HUES48 (cell line): ENCODE measurements at regions not wholly inside any gene's neighbourhood (a gene's known extent, or its start where the extent isn't known, plus 50 kb on each side); places are given as distances from the start of the nearest gene placed in this dataset.

Source experiments
- H3K27ac ChIP-seq: one replicate; pipeline ENCODE4 v1.7.0; 2013; ENCODE audit warnings: low read depth, low read length, inconsistent platforms
- H3K27me3 ChIP-seq: 2 replicates; pipeline ENCODE4 v1.6.1; 2013; ENCODE audit warnings: mild to moderate bottlenecking, low read length; ENCODE audit not compliant: control insufficient read depth, insufficient read depth
- H3K36me3 ChIP-seq: 2 replicates; pipeline ENCODE4 v1.6.1; 2013; ENCODE audit warnings: low read length; ENCODE audit not compliant: control insufficient read depth, insufficient read depth
- H3K4me1 ChIP-seq: 2 replicates; pipeline ENCODE4 v1.6.1; 2013; ENCODE audit warnings: mild to moderate bottlenecking, low read length; ENCODE audit not compliant: control insufficient read depth, insufficient read depth
- H3K4me3 ChIP-seq: 2 replicates; pipeline ENCODE4 v1.5.1; 2013; ENCODE audit warnings: mild to moderate bottlenecking, low read depth, low read length
- H3K9ac ChIP-seq: 2 replicates; pipeline ENCODE4 v1.6.1; 2013; ENCODE audit warnings: mild to moderate bottlenecking, low read depth, low read length, moderate library complexity
- H3K9me3 ChIP-seq: 2 replicates; pipeline ENCODE4 v1.6.1; 2013; ENCODE audit warnings: low read length; ENCODE audit not compliant: control insufficient read depth, insufficient read depth

DNA sequence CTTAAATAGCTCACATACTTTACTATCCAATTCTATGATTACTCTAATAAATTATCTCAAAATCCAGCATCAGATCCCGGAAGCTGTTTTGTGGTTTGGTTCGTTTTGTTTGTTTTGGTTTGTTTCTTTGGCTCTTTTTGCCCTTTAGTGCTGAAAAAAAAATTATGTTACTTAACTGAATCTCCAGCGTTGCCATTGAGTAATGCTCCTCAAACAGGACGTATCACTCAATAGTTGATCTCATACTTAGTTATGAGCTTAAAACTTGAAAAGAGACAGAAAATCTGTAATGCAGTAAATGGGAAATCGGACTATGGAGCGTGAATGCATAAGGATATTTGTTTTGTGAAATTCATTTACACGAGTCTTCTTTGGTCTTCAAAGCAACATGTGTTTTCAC is 533.8 kb upstream of the TMPRSS15 start:
- H3K9me3 ChIP-seq: no peaks in the 10 kb centered on the region
- H3K36me3 ChIP-seq: no peaks in the 10 kb centered on the region
- H3K9ac ChIP-seq: no peak overlapping the region
- H3K4me1 ChIP-seq: no peaks in the 10 kb centered on the region
- H3K27me3 ChIP-seq: no peaks in the 10 kb centered on the region
- H3K27ac ChIP-seq: no peak overlapping the region
- H3K4me3 ChIP-seq: no peak overlapping the region

DNA sequence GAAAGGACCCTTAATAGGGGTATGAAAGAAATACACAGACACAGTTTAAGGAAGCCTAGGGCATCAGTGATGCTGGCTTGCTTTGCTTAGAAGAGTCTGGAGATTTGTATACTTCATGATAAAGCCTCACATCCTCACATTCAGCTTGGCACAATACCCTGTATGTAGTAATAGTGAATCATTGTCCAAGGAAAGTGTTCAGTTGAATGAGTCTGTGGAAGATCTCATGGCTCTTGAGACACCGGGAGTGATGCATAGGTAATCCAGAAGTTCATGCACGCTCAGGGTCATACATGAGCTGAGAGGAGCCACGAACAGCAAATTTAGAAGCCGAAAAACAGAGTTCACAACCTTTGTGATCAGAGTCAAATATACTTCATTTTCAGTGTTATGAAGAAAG is 537.2 kb upstream of the TMPRSS15 start:
- no peak overlapping the region for H3K27ac ChIP-seq
- no peaks in the 10 kb centered on the region for H3K9me3 ChIP-seq
- H3K4me3 ChIP-seq: no peak overlapping the region
- no peaks in the 10 kb centered on the region for H3K4me1 ChIP-seq
- H3K9ac ChIP-seq: no peak overlapping the region
- H3K36me3 ChIP-seq: no peaks in the 10 kb centered on the region
- no peaks in the 10 kb centered on the region for H3K27me3 ChIP-seq

DNA sequence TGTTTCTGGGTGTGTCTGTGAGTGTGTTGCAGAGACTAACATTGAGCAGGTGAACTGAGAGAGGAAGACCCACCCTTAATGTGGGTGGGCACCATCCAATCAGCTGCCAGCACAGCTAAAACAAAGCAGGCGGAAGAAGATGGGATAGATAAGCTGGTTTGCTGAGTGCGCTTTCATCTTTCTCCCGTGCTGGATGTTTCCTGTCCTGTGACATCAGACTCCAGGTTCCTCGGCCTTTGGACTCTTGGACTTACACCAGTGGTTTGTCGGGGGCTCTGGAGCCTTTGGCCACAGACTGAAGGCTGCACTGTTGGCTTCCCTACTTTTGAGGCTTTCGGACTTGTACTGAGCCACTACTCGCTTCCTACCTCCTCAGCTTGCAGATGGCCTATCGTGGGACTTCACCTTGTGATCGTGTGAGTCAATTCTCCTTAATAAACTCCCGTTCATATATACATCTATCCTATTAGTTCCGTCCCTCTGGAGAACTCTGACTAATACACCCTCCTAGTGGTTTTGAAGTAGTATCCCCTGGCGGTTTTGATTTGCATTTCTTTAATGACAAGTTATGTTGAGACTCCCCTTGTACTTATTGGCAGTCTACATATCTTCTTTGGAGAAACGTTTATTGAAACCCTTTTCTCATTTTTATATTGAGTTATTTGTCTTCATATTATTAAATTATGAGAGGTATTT is 546.6 kb upstream of the TMPRSS15 start:
- H3K27me3 ChIP-seq: no peaks in the 10 kb centered on the region
- H3K9me3 ChIP-seq: no peaks in the 10 kb centered on the region
- H3K4me1 ChIP-seq: no peaks in the 10 kb centered on the region
- H3K27ac ChIP-seq: no peak overlapping the region
- no peaks in the 10 kb centered on the region for H3K36me3 ChIP-seq
- no peak overlapping the region for H3K4me3 ChIP-seq
- H3K9ac ChIP-seq: no peak overlapping the region

DNA sequence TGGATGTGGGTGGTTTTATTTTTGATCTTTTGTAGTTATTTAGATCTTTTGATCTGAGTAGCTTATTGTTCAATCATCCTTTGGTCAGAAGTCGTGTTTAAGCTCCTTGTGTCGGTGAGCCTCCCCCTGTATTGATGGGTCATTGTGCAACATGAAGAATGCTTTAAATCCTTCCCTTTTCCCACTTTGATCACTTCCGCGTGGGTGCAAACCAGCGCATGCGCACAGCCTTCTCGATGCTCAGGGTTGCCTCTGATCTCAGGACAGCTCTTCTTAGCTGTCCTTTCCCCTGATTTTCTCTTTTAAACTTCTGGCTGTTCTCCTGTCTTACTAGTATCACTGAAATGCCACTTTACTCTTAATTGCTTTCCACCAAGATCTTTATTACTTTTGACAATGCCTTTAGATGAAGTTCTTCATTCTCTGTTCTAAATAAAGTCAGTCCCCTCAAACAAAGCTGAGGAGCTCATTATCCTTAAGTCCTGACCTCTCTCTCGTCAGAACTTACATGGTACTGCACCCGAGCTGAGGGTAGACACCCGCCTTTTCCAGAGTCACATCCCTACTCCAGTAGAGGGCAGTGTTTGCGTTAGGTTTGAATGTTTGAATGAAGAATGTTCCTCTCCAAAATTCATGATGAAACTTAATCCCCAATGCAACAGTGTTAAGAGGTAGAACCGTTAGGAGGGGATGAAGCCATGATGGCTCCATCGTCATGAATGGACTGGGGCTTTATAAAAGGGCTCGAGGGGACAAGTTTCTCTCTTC is 547.9 kb upstream of the TMPRSS15 start:
- Histone ChIP-seq H3K27ac (no peak overlapping the region), H3K27me3 (no peaks in the 10 kb centered on the region), H3K4me3 (no peak overlapping the region), H3K9ac (no peak overlapping the region), H3K4me1 (no peaks in the 10 kb centered on the region), H3K36me3 (no peaks in the 10 kb centered on the region), H3K9me3 (no peaks in the 10 kb centered on the region)

DNA sequence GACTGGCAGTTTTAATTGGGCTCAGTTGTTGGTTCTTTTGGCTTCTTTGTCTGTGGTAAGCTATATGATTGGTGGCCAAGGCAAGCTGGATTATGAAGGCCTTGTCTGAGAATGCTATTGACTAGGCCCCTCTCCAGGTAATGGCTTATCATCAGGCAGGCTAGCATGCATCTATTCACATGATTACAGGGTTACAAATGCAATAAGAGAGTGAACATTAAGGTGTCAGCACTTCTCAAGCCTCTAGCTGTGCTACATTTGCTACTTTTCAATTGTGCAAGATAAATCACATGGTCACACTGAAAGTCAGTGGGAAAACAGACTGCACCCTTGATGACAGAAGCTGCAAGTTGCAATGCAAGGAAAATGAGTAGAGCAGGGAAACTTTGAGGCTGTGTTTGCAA is 550.9 kb upstream of the TMPRSS15 start:
- Histone ChIP-seq H3K4me1 (no peaks in the 10 kb centered on the region), H3K27ac (no peak overlapping the region), H3K36me3 (no peaks in the 10 kb centered on the region), H3K9me3 (no peaks in the 10 kb centered on the region), H3K4me3 (no peak overlapping the region), H3K9ac (no peak overlapping the region), H3K27me3 (no peaks in the 10 kb centered on the region)

DNA sequence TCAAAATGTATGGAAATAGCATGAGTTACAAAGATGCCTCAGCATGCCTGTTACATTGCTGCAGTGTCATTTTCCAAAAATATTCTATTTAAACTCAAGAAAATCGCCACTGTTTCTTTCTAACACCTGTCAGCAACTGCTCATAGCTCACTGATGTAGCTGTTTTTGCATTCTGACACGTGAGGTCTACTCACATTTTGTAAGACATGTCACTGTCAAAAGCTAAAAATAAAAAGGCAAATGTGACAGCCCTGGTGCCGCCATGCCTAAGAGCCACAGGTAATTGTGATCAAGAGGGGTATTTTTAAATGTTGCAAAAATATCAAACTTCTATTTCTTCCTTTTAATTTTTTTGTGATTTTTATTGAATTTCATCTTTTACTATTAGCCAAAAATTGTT is 556.2 kb upstream of the TMPRSS15 start:
- Histone ChIP-seq H3K4me3 (no peak overlapping the region), H3K4me1 (no peaks in the 10 kb centered on the region), H3K36me3 (no peaks in the 10 kb centered on the region), H3K9ac (no peak overlapping the region), H3K27ac (no peak overlapping the region), H3K9me3 (no peaks in the 10 kb centered on the region), H3K27me3 (no peaks in the 10 kb centered on the region)

DNA sequence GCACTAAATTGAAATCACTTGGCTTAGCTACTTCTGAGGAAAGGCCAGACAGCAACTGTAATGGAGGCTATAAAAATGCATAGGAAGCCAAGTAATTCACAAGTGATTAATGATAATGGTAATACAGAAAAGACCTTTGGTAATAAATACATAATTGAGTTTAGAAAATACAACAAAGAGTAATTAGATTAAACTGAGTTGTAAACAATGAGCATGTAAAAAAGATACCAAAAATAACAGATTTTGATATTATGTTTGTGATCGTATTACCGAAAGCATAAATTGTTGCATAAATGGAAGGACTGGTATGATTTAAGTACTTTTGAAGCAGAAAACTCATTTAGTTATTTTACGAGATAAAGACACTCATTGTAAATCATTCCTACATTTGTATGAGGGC is 556.7 kb upstream of the TMPRSS15 start:
- Histone ChIP-seq H3K9ac (no peak overlapping the region), H3K27me3 (no peaks in the 10 kb centered on the region), H3K9me3 (no peaks in the 10 kb centered on the region), H3K27ac (no peak overlapping the region), H3K36me3 (no peaks in the 10 kb centered on the region), H3K4me1 (no peaks in the 10 kb centered on the region), H3K4me3 (no peak overlapping the region)

DNA sequence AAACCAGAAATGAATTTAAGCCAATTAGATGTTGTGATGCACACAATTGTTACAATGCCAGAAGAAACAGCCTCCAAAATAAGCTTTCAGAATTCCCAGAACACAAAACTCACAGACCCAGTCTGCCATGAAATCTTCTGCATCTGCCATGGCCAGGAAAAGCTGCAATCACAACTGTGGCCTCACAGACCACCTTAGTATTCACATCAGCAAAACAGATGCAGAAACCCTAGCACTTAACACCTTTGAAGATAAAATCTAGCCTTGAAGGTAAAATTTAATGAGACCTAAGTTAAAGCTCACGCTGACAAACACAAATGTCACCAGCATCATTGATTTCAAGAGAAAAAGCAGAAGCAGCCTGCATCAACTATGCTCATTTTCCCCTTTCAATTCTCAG is 566.8 kb upstream of the TMPRSS15 start:
- H3K4me1 ChIP-seq: no peaks in the 10 kb centered on the region
- no peak overlapping the region for H3K4me3 ChIP-seq
- no peaks in the 10 kb centered on the region for H3K36me3 ChIP-seq
- H3K9me3 ChIP-seq: no peaks in the 10 kb centered on the region
- H3K27ac ChIP-seq: no peak overlapping the region
- no peak overlapping the region for H3K9ac ChIP-seq
- H3K27me3 ChIP-seq: no peaks in the 10 kb centered on the region

DNA sequence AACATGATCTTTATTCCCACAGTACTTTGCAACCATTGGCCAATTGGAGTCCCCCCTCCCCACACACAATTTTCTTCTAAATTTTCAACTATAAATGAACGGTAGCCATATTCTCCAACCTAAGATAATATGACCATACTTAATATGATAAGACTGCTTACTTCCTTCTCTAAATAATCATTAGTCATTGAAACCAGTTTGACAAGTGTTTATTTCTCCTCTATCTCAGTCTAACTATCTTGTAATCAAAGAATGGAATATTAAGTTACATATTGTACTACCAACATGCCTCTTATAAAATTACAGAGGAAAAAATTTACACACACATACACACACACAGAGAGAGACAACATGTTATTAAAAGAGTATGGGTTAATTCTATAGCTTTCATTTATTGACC is 567.4 kb upstream of the TMPRSS15 start:
- Histone ChIP-seq H3K9me3 (no peaks in the 10 kb centered on the region), H3K27ac (no peak overlapping the region), H3K4me3 (no peak overlapping the region), H3K36me3 (no peaks in the 10 kb centered on the region), H3K9ac (no peak overlapping the region), H3K27me3 (no peaks in the 10 kb centered on the region), H3K4me1 (no peaks in the 10 kb centered on the region)

DNA sequence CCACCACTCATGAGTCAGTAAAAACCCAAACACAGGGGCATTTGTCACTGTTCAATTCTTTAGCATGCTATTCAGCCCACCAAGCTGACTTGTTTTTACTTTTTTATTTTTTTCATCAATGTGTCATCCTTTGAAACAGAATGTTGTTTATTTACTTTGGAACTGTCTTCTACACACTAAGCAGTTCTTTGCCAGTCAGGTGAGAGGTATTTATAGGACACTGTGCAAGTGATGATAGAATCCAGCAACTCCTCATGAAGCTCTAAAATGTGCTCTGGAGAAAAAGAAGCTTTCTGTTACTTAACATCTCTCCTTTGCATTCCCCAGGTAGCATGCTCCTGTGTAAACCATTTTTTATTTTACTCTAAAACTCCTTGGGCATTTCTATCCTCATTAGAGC is 582.0 kb upstream of the TMPRSS15 start:
- no peaks in the 10 kb centered on the region for H3K27me3 ChIP-seq
- H3K9me3 ChIP-seq: peaks cover 12% of the 10 kb centered on the region
- H3K36me3 ChIP-seq: no peaks in the 10 kb centered on the region
- H3K9ac ChIP-seq: no peak overlapping the region
- H3K4me3 ChIP-seq: no peak overlapping the region
- no peak overlapping the region for H3K27ac ChIP-seq
- H3K4me1 ChIP-seq: no peaks in the 10 kb centered on the region

DNA sequence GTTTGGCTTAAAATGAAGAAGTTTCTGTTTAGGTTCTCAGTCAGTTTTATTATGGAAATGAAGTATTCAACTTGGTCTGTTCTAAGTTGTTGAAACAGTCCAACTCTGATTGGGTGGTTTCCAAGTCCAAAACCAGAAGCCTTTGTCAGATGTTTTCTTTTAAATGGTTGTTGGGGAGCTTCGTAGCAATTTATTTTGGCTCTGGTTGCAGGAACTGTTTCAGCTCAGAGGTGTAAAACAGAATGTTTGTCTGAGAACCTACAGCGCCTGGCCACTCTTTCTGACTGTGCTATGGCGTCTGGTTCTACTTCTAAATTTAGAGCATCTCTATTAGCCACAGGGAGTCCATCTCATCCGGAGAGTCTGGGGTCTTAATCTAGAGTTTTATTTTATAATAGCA is 582.6 kb upstream of the TMPRSS15 start:
- Histone ChIP-seq H3K4me1 (no peaks in the 10 kb centered on the region), H3K27me3 (no peaks in the 10 kb centered on the region), H3K9me3 (peaks cover 12% of the 10 kb centered on the region), H3K9ac (no peak overlapping the region), H3K36me3 (no peaks in the 10 kb centered on the region), H3K4me3 (no peak overlapping the region), H3K27ac (no peak overlapping the region)
